NCI-H2029 treated with DMSO at 0.1 percent for 48 hours (cell line): ENCODE measurements at regions not wholly inside any gene's neighbourhood (a gene's known extent, or its start where the extent isn't known, plus 50 kb on each side); places are given as distances from the start of the nearest gene placed in this dataset.
"Not testable (repeated sequence)": the region's sequence is repeated elsewhere in the genome, so short reads cannot be mapped to it uniquely, and the experiment has no call there.

Source experiments
- DNase-seq: peaks from one replicate; lab custom pipeline; 2025; lab: John Stamatoyannopoulos, UW

DNA sequence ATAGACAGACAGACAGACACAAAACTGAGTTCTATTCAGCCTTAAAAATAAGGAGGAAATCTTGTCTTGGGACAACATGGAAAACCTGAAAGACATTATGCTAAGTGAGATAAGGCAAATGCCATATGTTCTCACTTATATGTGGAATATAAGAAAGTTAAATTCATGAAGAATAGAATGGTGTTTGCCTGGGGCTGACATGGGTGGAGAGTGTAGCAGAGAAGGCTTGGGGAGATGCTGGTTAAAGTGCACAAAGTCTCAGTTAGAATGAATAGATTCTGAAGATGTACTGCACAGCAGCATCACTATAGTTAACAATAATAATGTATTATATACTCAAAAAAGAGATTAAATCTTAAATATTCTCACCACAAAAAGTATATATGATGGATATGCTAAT lies 355.5 kb downstream of the LRRIQ3 start:
- DNase-seq = no peak

DNA sequence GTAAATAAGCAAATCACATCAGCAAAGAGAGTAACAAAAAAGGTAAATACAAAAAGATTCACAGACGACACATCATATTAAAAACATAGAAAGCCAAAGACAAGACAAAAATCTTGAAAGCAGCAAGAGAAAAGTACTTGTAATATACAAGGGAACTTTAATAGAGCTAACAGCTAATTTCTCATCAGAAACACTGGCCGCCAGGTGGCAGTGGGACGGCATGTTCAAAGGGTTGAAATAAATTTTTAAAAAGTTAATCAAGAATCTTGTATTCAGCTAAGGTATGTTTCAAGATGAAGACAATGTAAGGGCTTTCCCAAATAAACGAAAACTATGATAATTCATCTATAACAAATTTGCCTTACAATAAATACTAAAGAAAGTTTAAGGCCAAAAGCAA lies 358.1 kb downstream of the LRRIQ3 start:
- DNase-seq = no peak

DNA sequence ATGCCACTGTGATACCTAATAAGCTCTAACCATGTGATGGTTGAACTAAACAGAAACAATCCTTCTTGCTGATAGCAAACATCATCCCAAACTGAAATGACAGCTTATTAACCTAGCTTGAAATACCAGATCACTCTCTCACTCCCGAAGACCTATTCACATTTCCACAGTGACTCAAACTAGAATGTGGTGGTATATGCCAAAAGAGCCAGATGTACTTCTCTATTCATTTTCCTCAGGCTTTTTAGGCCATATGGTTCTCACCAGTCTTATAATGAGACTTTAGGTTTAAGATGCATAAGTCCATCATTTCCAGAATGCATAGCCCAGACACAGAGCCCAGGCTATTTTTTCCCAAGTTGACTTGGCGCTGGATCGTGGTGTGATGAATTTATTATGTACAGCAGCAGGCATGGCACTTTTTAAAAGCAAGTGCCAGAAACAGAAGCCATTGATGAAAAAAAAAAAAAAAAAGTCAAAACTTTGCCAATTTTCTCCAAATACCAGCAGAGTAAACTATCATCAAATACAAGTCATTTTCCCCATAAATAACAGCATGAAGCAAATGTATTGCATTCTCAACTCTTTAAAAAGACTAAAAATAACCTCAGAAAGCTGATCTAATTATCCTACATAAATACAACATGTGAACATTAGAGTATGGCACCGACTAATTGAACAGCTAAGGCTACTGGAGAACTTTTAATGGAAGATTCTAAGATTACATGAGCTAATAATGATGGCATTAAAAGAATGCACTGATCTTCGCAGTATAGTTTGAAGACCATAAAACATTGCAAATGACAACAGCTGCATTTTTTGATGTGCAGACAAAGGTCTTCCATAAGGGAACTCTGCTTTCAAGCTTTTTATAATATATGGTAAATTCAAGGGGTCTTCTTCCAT lies 365.4 kb downstream of the LRRIQ3 start:
- no peak for DNase-seq

- DNase-seq = not testable (repeated sequence)
These were observed 370.7 kb downstream of the LRRIQ3 start for GRCh38 chr1:73827283-73827682.

- no peak for DNase-seq
These were observed 373.9 kb downstream of the LRRIQ3 start for GRCh38 chr1:73824065-73824464.

GRCh38 chr1:73821520-73821919 lies 376.5 kb downstream of the LRRIQ3 start:
- no peak for DNase-seq

DNA sequence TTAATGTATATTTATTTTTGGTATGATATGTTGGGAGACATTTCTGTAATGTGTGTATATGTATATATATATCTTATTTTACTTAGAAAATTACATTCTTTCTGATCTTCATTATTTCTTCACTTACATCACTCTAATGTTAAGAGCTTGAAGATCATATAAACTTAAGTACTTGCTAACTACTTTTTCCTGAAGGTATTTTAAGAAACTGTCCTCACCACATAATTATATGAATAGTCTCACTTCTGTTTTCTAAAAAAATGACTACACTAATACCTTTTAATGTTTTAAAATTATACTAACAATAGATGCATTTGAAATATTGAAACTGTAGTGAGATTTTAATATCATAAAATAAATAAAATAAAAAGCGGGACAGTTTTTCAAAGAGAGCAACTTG lies 377.1 kb downstream of the LRRIQ3 start:
- no peak for DNase-seq

DNA sequence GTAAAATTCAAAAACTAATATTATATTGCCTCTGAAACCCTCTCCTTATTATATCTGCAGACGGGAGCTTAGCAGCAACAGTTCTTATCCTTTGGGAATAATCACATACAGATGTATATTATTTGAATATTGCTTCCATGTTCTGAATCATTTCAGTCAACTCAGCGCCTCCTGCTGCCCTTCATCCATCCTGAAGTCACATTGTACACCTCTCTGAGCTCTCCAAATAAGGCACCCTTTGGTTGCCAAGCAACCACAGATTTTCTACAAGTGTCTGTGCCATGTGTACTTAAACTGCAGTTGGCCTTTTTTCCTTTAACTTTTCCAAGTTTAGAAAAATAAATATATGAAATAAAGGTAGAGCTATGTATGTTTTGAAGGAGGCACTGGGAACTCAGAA lies 384.3 kb downstream of the LRRIQ3 start:
- DNase-seq = no peak

GRCh38 chr1:73813236-73813635 lies 384.7 kb downstream of the LRRIQ3 start:
- DNase-seq = no peak

DNA sequence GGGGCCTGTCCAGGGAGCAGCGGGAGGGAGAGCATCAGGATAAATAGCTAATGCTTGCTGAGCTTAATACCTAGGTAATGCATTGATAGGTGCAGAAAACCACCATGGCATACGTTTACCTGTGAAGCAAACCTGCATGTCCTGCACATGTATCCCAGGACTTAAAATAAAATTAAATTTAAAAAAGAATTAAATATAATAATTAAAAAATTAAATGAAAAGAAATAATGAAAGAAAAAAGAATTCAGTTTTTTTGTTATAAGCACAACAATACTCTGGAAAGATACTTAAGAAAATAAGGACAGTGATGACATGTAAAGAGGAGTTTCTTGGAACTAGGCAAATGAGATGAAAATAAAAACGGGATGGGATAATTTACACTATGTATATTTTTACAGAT lies 386.2 kb downstream of the LRRIQ3 start:
- DNase-seq = no peak

DNA sequence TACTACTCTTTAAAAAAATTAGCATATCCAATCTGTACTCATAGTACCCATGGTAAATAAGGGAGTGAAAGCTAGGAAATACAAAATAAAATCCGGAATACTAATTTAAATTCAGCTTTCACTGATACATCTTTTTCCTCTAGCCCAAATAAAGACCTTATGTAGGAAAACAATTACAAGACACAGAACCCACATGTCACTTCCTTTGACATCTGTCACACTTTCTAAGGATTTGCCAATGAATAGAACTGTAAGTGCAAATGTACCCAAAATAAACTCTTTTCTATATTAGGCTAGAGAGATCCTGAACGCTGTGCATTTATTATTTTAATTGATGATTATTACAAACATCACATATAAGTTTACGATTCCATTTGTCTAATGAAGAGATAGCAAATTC lies 393.0 kb downstream of the LRRIQ3 start:
- DNase-seq = no peak

- no peak for DNase-seq
These were observed 394.6 kb downstream of the LRRIQ3 start for GRCh38 chr1:73803380-73803779.

DNA sequence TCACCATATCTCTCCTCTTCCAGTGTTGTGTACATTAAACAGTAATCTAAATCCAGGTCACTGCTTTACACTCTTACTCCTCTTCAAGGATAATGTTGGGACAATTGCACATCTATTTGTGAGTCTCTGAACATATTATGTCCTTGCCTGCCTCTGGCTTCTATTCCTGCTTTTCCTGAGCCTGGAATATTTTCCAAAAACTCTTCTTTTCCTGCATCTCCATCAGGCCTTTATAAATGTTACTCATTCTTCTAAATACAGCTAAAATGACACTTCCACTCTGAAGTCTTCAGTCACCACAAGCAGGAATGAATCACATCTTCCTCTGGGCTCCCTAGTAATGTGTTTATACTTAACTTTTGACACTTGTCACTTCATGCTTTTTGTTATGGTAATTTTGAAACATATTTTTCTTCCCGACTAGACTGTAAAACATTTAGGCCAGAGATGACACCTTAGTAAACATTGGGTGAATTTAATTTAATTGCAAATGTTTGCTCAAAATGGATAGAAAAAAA lies 396.0 kb downstream of the LRRIQ3 start:
- no peak for DNase-seq

GRCh38 chr1:73800376-73800775 lies 397.6 kb downstream of the LRRIQ3 start:
- DNase-seq = no peak

GRCh38 chr1:73789965-73790364 lies 408.0 kb downstream of the LRRIQ3 start:
- DNase-seq = no peak

DNA sequence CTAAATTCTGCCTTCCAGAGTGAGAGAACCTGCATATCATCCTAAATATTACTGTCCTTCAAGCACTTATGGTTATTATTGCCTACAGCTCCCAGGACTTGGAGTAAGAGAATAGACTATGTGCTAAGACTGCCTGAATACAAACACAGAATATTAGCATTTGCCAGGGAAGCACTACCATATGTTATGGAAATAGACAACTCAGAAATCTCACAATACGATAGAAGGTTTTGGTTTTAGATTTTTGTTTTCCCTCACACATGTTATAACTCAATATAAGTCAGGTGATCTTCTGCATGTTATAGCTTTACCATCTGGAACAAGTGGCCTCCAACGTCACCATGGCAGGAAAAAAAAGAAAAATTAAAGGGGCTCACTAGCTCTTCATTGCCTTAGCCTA lies 413.9 kb downstream of the LRRIQ3 start:
- no peak for DNase-seq

DNA sequence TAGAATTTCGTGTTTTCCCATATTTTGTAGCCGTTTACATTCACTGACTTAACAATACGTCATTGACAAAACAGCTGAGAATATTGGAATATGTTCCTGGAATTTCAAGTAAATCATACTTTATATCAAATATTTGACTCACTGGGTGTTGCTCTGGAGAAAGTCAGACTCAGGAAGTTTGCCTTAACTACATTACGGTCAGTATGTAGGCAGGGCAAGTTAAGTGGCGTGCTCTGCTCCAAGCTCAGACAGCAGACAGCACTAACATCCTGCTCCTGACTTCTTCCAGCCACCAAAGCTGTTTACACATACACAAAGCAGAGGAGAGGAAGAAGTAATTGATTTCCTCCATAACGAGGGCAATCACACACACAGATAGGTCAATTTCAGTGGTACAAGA lies 414.6 kb downstream of the LRRIQ3 start:
- no peak for DNase-seq

GRCh38 chr1:73782901-73783300 lies 415.1 kb downstream of the LRRIQ3 start:
- no peak for DNase-seq

GRCh38 chr1:73781251-73781650 lies 416.7 kb downstream of the LRRIQ3 start:
- no peak for DNase-seq

DNA sequence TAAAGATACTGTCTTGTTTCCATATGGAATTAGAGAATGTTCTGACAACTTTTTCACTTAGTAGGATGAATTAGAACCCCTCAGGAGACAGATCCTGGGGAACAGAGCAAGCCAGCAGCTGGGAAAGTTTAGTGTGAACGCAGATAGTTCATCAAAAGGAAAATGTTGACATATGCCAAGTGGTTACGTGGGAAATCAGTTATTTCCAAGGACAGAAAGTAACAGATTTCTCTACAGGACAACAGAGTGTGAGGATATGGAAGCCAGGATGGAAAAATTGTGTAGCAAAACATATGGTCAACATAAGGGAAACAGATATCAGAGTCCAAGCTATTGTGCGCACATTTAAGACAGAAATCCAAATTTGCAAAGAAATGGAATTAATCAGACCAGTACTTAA lies 419.5 kb downstream of the LRRIQ3 start:
- DNase-seq = no peak

DNA sequence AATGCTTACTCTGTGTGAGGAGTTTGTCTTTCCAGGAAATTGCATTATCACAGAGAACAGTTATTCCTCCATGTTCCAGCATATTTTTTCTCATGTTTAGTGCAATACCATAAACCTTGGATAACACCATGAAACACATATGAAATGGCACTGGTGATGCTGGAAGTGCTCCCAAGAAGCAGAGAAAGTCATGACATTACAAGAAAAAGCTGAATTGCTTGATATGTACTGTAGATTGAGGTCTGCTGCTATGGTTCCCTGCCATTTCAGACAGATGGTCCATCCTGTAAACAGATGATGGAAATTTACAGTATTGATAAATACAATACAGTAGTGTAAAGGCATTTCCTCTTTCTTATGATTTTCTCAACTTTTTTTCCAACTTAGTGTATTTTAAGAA lies 422.1 kb downstream of the LRRIQ3 start:
- DNase-seq = no peak

- no peak for DNase-seq
These were observed 425.0 kb downstream of the LRRIQ3 start for GRCh38 chr1:73772941-73773340.

GRCh38 chr1:73771396-73771795 lies 426.6 kb downstream of the LRRIQ3 start:
- no peak for DNase-seq
